SK-N-SH (cell line): ENCODE measurements at regions not wholly inside any gene's neighbourhood (a gene's known extent, or its start where the extent isn't known, plus 50 kb on each side); places are given as distances from the start of the nearest gene placed in this dataset.

Experiments used
- CTCF ChIA-PET: fragments of 300-600, 350-600 bp; formaldehyde crosslinking; extraction: SDS; loops from one replicate; lab custom pipeline; 2021; lab: Yijun Ruan, JAX
- POLR2A ChIA-PET: fragments of 350-600 bp; sonication (Branson Sonifier 250); formaldehyde crosslinking; extraction: SDS; loops from one replicate; lab custom pipeline; 2020; ENCODE audit warnings: antibody characterized with exemption, inconsistent platforms; lab: Yijun Ruan, JAX
- DNase-seq: peaks from one replicate; pipeline ENCODE4 v3.0.0; 2012
- H2AFZ ChIP-seq: fragments of 200-600 bp; sonication (generic); 2 replicates; pipeline ENCODE4 v1.8.1; 2016; ENCODE audit warnings: antibody characterized with exemption, mild to moderate bottlenecking, low read depth
- H3F3A ChIP-seq: fragments of 200-600 bp; sonication (generic); replicated peaks from 2 replicates; pipeline ENCODE3; 2016; ENCODE audit warnings: antibody characterized with exemption, mild to moderate bottlenecking; ENCODE audit not compliant: insufficient read depth
- H3K27ac ChIP-seq, 2 experiments: fragments of 200-500 bp in 1 of 2; fragments of 200-600 bp in 1 of 2; sonication (Bioruptor generic) in 1 of 2; sonication (generic), shearing (Covaris generic) in 1 of 2; 2 replicates each; pipeline versions ENCODE4 v1.5.1 to v1.6.1; 2014 to 2016; ENCODE audit warnings: low read depth in 2 of 2, inconsistent platforms in 1 of 2, low read length in 1 of 2, mild to moderate bottlenecking in 1 of 2, mixed read lengths in 1 of 2
- H3K27me3 ChIP-seq: fragments of 200-600 bp; sonication (generic), shearing (Covaris generic); 2 replicates; pipeline ENCODE4 v1.6.1; 2016; ENCODE audit warnings: mixed run types; ENCODE audit not compliant: insufficient read depth
- H3K36me3 ChIP-seq, 2 experiments: fragments of 200-500 bp in 1 of 2; fragments of 200-600 bp in 1 of 2; sonication (Bioruptor generic) in 1 of 2; sonication (generic) in 1 of 2; replicated peaks in 1 of 2; 2 replicates each; pipeline versions ENCODE3 to v1.5.1; 2014 to 2016; ENCODE audit warnings: low read length in 1 of 2, mild to moderate bottlenecking in 1 of 2; ENCODE audit not compliant: insufficient read depth in 2 of 2, control insufficient read depth in 1 of 2
- H3K4me1 ChIP-seq, 2 experiments: fragments of 200-500 bp in 1 of 2; fragments of 200-600 bp in 1 of 2; sonication (Bioruptor generic) in 1 of 2; sonication (generic), shearing (Covaris generic) in 1 of 2; 2 replicates each; pipeline versions ENCODE4 v1.5.1 to v1.6.1; 2014 to 2016; ENCODE audit warnings: low read depth in 1 of 2, low read length in 1 of 2, mixed run types in 1 of 2; ENCODE audit not compliant: insufficient read depth in 2 of 2, control insufficient read depth in 1 of 2
- H3K4me2 ChIP-seq: fragments of 200-600 bp; sonication (generic), shearing (Covaris generic); 2 replicates; pipeline ENCODE4 v1.6.1; 2017; ENCODE audit warnings: mixed run types
- H3K4me3 ChIP-seq, 2 experiments: fragments of 200-500 bp in 1 of 2; fragments of 200-600 bp in 1 of 2; sonication (Bioruptor generic) in 1 of 2; sonication (generic), shearing (Covaris generic) in 1 of 2; 2 replicates each; pipeline versions ENCODE4 v1.5.1 to v1.8.1; 2014 to 2016; ENCODE audit warnings: low read depth in 2 of 2, inconsistent platforms in 1 of 2, low read length in 1 of 2, mild to moderate bottlenecking in 1 of 2, mixed read lengths in 1 of 2, moderate library complexity in 1 of 2
- H3K79me2 ChIP-seq: fragments of 200-600 bp; sonication (generic); 2 replicates; pipeline ENCODE4 v1.8.1; 2017; ENCODE audit warnings: mild to moderate bottlenecking; ENCODE audit not compliant: insufficient read depth
- H3K9ac ChIP-seq: fragments of 200-600 bp; sonication (generic); 2 replicates; pipeline ENCODE4 v1.6.1; 2017; ENCODE audit warnings: mixed run types
- H3K9me2 ChIP-seq: fragments of 200-600 bp; sonication (generic); 2 replicates; pipeline ENCODE4 v1.6.1; 2017; ENCODE audit warnings: mixed run types
- H3K9me3 ChIP-seq: fragments of 200-600 bp; sonication (generic); 2 replicates; pipeline ENCODE4 v1.6.1; 2017; ENCODE audit warnings: mixed run types, mild to moderate bottlenecking, moderate library complexity
- H4K20me1 ChIP-seq: fragments of 200-600 bp; sonication (generic); 2 replicates; pipeline ENCODE4 v1.6.1; 2017; ENCODE audit warnings: mild to moderate bottlenecking, mixed run types; ENCODE audit not compliant: insufficient read depth
- CHD2 ChIP-seq: fragments of 150-350 bp; IDR thresholded peaks from 2 replicates; pipeline ENCODE4 v1.6.1; 2018; ENCODE audit warnings: low read length; ENCODE audit not compliant: partially characterized antibody
- ELF1 ChIP-seq: IDR thresholded peaks from 2 replicates; pipeline ENCODE4 v1.4.0; 2012
- FOXJ3 ChIP-seq: sonication (generic); formaldehyde crosslinking; IDR thresholded peaks from 2 replicates; pipeline ENCODE4 v1.5.1; 2020; ENCODE audit warnings: mild to moderate bottlenecking, missing genetic modification reagents
- FOXM1 ChIP-seq: IDR thresholded peaks from 2 replicates; pipeline ENCODE4 v1.4.0; 2012; ENCODE audit warnings: low read depth, mild to moderate bottlenecking
- GATA2 ChIP-seq: sonication (generic); formaldehyde crosslinking; IDR thresholded peaks from 2 replicates; pipeline ENCODE4 v1.5.0; 2020; ENCODE audit warnings: mild to moderate bottlenecking, missing genetic modification reagents
- MEF2A ChIP-seq: IDR thresholded peaks from 2 replicates; pipeline ENCODE4 v1.4.0; 2012; ENCODE audit warnings: low read depth, borderline replicate concordance
- MXI1 ChIP-seq: IDR thresholded peaks from 2 replicates; pipeline ENCODE4 v1.6.1; 2012; ENCODE audit warnings: mild to moderate bottlenecking, low read depth, low read length, improper control_type of control experiment
- NRF1 ChIP-seq: IDR thresholded peaks from 2 replicates; pipeline ENCODE4 v1.6.1; 2012; ENCODE audit warnings: low read depth, mild to moderate bottlenecking, low read length
- POLR2AphosphoS5 ChIP-seq: IDR thresholded peaks from 2 replicates; pipeline ENCODE4 v1.6.1; 2012; ENCODE audit warnings: low read depth, low read length
- RAD21 ChIP-seq: IDR thresholded peaks from 2 replicates; pipeline ENCODE4 v1.6.1; 2012; ENCODE audit warnings: mild to moderate bottlenecking, low read length
- RCOR1 ChIP-seq: fragments of 150-350 bp; IDR thresholded peaks from 2 replicates; pipeline ENCODE4 v1.6.1; 2017; ENCODE audit warnings: antibody characterized with exemption, low read length
- SIN3A ChIP-seq: IDR thresholded peaks from 2 replicates; pipeline ENCODE4 v1.6.1; 2012; ENCODE audit warnings: low read depth, mild to moderate bottlenecking, low read length, moderate library complexity, borderline replicate concordance
- SMC3 ChIP-seq: IDR thresholded peaks from 2 replicates; pipeline ENCODE4 v1.6.1; 2012; ENCODE audit warnings: low read depth, low read length, improper control_type of control experiment
- TAF1 ChIP-seq: IDR thresholded peaks from 2 replicates; pipeline ENCODE4 v1.6.1; 2012; ENCODE audit warnings: low read depth, mild to moderate bottlenecking, low read length, moderate library complexity, borderline replicate concordance
- TCF12 ChIP-seq: IDR thresholded peaks from 2 replicates; pipeline ENCODE4 v1.4.0; 2012
- TEAD4 ChIP-seq: IDR thresholded peaks from 2 replicates; pipeline ENCODE4 v1.4.0; 2012; ENCODE audit warnings: mild to moderate bottlenecking, borderline replicate concordance; ENCODE audit not compliant: insufficient read depth
- YY1 ChIP-seq: IDR thresholded peaks from 2 replicates; pipeline ENCODE4 v1.4.0; 2012; ENCODE audit warnings: low read depth, mild to moderate bottlenecking
- WGBS: methylation state at CpG from one replicate; pipeline ENCODE4 v1.1.6; 2017; ENCODE audit warnings: low lambda C conversion rate; 5-methylcytosine and 5-hydroxymethylcytosine counted together
- TF ChIP-seq, protein P1 (sequence below): IDR thresholded peaks from 2 replicates; pipeline ENCODE4 v1.4.0; 2012; ENCODE audit warnings: low read depth, borderline replicate concordance
- TF ChIP-seq, protein P2 (sequence below): fragments of 150-350 bp; IDR thresholded peaks from 2 replicates; pipeline ENCODE4 v1.6.1; 2017; ENCODE audit warnings: antibody characterized with exemption, low read length, low read depth, borderline replicate concordance
- TF ChIP-seq, protein P3 (sequence below): IDR thresholded peaks from 2 replicates; pipeline ENCODE4 v1.4.0; 2012; ENCODE audit warnings: low read depth, borderline replicate concordance
- TF ChIP-seq, protein P4 (sequence below): IDR thresholded peaks from 2 replicates; pipeline ENCODE4; 2012
- TF ChIP-seq, protein P5 (sequence below): fragments of 200-600 bp; sonication (generic); IDR thresholded peaks from 2 replicates; pipeline ENCODE4 v1.6.1; 2017; ENCODE audit warnings: antibody characterized with exemption, mild to moderate bottlenecking, moderate library complexity
- TF ChIP-seq, protein P6 (sequence below): IDR thresholded peaks from 2 replicates; pipeline ENCODE4 v1.6.1; 2012; ENCODE audit warnings: mild to moderate bottlenecking, low read depth, low read length, moderate library complexity
- TF ChIP-seq, protein P7 (sequence below): IDR thresholded peaks from 2 replicates; pipeline ENCODE4 v1.4.0; 2012; ENCODE audit warnings: low read depth

DNA sequence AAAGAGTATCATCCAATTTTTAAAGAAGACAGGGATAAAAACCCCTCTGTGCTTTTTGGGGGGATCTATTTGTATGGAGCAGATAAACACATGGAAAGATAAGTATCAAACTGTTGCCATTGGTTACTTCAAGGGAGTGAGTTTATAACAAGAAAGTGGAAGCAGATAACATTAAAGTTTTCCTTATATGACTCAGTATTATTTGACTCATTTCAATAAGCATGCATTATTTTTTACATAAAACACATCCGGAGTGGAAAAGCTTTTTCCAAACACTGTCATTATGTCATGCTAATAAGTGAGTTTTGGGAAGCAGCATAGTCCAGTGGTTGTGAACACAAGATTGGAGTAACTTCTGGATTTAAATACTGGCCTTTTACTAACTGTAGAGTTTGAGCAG is 452.2 kb downstream of the LTN1 start:
- POLR2A ChIA-PET = no interaction called here
- H3K9me3 ChIP-seq = no peaks in the 10 kb centered on the region
- H3K4me1 ChIP-seq = peaks cover 0 to 33% of the 10 kb centered on the region in 2 experiments; a peak in 2 of 4 replicates
- peak overlapping the region in 1 of 2 experiments; percentile 98; a peak in 3 of 4 replicates for H3K27ac ChIP-seq
- CTCF ChIA-PET = interaction anchor here (1.5 kb wide), 1 partner anchor 205 kb away, joined by 5 read pairs; no protein-coding TSS in a partner anchor
- no peaks in the 10 kb centered on the region for H3K79me2 ChIP-seq
- no peaks in the 10 kb centered on the region for H3K36me3 ChIP-seq
- DNase-seq = no peak
- peaks cover 45% of the 10 kb centered on the region for H3F3A ChIP-seq
- no peak overlapping the region for H3K4me3 ChIP-seq
- peak overlapping the region; percentile 58 for H3K4me2 ChIP-seq
- H4K20me1 ChIP-seq = no peaks in the 10 kb centered on the region
- peak overlapping the region; percentile 68 for H3K9ac ChIP-seq
- 4% methylated on average over 1 of the region's 1 CpG for WGBS
- no peaks in the 10 kb centered on the region for H3K27me3 ChIP-seq
- H3K9me2 ChIP-seq = no peaks in the 10 kb centered on the region
- H2AFZ ChIP-seq = no peak overlapping the region
- TF ChIP-seq RCOR1 (no peak), YY1 (no peak), SMC3 (no peak), TCF12 (peak; percentile 89), FOXJ3 (no peak), NRF1 (no peak), SIN3A (no peak), POLR2AphosphoS5 (no peak), MXI1 (no peak), RAD21 (no peak), FOXM1 (peak; percentile 78; the same call in 1 of the 2 replicates), ELF1 (0 out of 2 replicates have a peak, but pooled peaks have one; percentile 11), TEAD4 (peak; percentile 71; the same call in 1 of the 2 replicates), MEF2A (peak; percentile 28; the same call in 1 of the 2 replicates), CHD2 (no peak), GATA2 (no peak), TAF1 (no peak)
- TF ChIP-seq, protein P1, sequence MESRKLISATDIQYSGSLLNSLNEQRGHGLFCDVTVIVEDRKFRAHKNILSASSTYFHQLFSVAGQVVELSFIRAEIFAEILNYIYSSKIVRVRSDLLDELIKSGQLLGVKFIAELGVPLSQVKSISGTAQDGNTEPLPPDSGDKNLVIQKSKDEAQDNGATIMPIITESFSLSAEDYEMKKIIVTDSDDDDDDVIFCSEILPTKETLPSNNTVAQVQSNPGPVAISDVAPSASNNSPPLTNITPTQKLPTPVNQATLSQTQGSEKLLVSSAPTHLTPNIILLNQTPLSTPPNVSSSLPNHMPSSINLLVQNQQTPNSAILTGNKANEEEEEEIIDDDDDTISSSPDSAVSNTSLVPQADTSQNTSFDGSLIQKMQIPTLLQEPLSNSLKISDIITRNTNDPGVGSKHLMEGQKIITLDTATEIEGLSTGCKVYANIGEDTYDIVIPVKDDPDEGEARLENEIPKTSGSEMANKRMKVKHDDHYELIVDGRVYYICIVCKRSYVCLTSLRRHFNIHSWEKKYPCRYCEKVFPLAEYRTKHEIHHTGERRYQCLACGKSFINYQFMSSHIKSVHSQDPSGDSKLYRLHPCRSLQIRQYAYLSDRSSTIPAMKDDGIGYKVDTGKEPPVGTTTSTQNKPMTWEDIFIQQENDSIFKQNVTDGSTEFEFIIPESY = peak; percentile 58; the same call in 1 of the 2 replicates
- TF ChIP-seq, protein P2, sequence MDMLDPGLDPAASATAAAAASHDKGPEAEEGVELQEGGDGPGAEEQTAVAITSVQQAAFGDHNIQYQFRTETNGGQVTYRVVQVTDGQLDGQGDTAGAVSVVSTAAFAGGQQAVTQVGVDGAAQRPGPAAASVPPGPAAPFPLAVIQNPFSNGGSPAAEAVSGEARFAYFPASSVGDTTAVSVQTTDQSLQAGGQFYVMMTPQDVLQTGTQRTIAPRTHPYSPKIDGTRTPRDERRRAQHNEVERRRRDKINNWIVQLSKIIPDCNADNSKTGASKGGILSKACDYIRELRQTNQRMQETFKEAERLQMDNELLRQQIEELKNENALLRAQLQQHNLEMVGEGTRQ = no peak
- TF ChIP-seq, protein P3, sequence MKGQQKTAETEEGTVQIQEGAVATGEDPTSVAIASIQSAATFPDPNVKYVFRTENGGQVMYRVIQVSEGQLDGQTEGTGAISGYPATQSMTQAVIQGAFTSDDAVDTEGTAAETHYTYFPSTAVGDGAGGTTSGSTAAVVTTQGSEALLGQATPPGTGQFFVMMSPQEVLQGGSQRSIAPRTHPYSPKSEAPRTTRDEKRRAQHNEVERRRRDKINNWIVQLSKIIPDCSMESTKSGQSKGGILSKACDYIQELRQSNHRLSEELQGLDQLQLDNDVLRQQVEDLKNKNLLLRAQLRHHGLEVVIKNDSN = no peak
- TF ChIP-seq, protein P4, sequence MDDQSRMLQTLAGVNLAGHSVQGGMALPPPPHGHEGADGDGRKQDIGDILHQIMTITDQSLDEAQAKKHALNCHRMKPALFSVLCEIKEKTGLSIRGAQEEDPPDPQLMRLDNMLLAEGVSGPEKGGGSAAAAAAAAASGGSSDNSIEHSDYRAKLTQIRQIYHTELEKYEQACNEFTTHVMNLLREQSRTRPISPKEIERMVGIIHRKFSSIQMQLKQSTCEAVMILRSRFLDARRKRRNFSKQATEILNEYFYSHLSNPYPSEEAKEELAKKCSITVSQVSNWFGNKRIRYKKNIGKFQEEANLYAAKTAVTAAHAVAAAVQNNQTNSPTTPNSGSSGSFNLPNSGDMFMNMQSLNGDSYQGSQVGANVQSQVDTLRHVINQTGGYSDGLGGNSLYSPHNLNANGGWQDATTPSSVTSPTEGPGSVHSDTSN = peak; percentile 86
- TF ChIP-seq, protein P5, sequence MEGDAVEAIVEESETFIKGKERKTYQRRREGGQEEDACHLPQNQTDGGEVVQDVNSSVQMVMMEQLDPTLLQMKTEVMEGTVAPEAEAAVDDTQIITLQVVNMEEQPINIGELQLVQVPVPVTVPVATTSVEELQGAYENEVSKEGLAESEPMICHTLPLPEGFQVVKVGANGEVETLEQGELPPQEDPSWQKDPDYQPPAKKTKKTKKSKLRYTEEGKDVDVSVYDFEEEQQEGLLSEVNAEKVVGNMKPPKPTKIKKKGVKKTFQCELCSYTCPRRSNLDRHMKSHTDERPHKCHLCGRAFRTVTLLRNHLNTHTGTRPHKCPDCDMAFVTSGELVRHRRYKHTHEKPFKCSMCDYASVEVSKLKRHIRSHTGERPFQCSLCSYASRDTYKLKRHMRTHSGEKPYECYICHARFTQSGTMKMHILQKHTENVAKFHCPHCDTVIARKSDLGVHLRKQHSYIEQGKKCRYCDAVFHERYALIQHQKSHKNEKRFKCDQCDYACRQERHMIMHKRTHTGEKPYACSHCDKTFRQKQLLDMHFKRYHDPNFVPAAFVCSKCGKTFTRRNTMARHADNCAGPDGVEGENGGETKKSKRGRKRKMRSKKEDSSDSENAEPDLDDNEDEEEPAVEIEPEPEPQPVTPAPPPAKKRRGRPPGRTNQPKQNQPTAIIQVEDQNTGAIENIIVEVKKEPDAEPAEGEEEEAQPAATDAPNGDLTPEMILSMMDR = no peak
- TF ChIP-seq, protein P6, sequence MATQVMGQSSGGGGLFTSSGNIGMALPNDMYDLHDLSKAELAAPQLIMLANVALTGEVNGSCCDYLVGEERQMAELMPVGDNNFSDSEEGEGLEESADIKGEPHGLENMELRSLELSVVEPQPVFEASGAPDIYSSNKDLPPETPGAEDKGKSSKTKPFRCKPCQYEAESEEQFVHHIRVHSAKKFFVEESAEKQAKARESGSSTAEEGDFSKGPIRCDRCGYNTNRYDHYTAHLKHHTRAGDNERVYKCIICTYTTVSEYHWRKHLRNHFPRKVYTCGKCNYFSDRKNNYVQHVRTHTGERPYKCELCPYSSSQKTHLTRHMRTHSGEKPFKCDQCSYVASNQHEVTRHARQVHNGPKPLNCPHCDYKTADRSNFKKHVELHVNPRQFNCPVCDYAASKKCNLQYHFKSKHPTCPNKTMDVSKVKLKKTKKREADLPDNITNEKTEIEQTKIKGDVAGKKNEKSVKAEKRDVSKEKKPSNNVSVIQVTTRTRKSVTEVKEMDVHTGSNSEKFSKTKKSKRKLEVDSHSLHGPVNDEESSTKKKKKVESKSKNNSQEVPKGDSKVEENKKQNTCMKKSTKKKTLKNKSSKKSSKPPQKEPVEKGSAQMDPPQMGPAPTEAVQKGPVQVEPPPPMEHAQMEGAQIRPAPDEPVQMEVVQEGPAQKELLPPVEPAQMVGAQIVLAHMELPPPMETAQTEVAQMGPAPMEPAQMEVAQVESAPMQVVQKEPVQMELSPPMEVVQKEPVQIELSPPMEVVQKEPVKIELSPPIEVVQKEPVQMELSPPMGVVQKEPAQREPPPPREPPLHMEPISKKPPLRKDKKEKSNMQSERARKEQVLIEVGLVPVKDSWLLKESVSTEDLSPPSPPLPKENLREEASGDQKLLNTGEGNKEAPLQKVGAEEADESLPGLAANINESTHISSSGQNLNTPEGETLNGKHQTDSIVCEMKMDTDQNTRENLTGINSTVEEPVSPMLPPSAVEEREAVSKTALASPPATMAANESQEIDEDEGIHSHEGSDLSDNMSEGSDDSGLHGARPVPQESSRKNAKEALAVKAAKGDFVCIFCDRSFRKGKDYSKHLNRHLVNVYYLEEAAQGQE = no peak
- TF ChIP-seq, protein P7, sequence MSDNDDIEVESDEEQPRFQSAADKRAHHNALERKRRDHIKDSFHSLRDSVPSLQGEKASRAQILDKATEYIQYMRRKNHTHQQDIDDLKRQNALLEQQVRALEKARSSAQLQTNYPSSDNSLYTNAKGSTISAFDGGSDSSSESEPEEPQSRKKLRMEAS = peak; percentile 34; the same call in 1 of the 2 replicates
